ENCODE measurements at regions not wholly inside any gene's neighbourhood (a gene's known extent, or its start where the extent isn't known, plus 50 kb on each side); places are given as distances from the start of the nearest gene placed in this dataset.
A peak's percentile ranks its signal among the peaks of the same experiment; 100 is the strongest.

DNA sequence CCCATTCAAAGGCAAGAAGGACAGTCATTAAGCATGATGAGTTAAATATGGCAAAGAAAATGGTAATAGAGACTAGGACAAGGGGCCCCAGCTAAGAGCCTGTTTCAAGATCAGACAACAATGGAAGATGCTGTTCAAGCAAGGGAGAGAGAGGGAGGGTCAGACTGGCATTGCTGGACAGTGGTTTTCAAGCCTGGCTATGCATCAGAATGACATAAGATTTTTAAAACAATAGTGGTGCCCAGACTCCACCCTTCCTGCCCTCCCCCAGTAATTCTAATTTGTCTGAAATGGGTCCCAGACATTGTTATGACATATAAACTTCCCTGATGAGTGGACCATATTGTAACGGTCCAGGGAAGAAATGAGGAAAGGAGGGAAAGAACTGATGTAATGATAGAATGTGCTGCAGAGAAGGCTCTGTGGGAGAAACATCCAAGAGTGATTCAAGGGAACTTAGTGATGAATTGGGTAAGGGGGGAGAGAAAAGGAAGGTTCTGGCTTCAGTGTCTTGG, 112.9 kb upstream of the TRIB2 start:
- H3K9me3 Mint-ChIP-seq, result peaks cover 4% of the 10 kb centered on the region
- intact Hi-C loops (cut with micrococcal nuclease), result no loop called here
- H3K27ac Mint-ChIP-seq, result no peak overlapping the region
- H3K36me3 Mint-ChIP-seq (ENCODE audit: low read depth), result no peaks in the 10 kb centered on the region
- H3K27me3 Mint-ChIP-seq (ENCODE audit: low read depth), result peaks cover 21% of the 10 kb centered on the region
- no peak for DNase-seq (ENCODE audit: low spot score)
- no peak overlapping the region for H3K4me3 Mint-ChIP-seq (ENCODE audit: low read depth)
- H3K4me1 Mint-ChIP-seq (ENCODE audit: low read depth), result peaks cover 16% of the 10 kb centered on the region

DNA sequence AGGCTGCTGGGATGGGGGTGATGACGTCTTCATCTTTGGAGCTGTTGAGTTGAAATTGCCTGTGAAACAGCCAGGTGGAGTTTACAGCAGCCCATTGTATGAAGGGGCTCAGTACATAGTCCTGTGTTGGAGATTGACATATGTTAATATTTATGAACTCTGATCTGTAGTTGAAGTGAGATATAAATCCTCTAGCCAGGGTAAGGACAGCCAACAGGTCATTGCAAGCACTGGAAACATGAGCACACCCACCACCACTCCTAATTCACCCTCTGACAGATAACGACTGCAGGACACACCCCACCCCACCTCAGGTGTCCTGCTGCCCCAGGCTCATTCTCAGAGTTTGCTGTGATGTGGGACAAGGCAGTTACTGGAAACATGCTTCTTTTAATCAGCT, 112.4 kb upstream of the TRIB2 start:
- no peak overlapping the region for H3K27ac Mint-ChIP-seq
- no peaks in the 10 kb centered on the region for H3K36me3 Mint-ChIP-seq (ENCODE audit: low read depth)
- H3K27me3 Mint-ChIP-seq (ENCODE audit: low read depth), result peaks cover 21% of the 10 kb centered on the region
- H3K4me1 Mint-ChIP-seq (ENCODE audit: low read depth), result peaks cover 16% of the 10 kb centered on the region
- no peak overlapping the region for H3K4me3 Mint-ChIP-seq (ENCODE audit: low read depth)
- peaks cover 4% of the 10 kb centered on the region for H3K9me3 Mint-ChIP-seq
- DNase-seq (ENCODE audit: low spot score), result no peak
- intact Hi-C loops (cut with micrococcal nuclease), result no loop called here

DNA sequence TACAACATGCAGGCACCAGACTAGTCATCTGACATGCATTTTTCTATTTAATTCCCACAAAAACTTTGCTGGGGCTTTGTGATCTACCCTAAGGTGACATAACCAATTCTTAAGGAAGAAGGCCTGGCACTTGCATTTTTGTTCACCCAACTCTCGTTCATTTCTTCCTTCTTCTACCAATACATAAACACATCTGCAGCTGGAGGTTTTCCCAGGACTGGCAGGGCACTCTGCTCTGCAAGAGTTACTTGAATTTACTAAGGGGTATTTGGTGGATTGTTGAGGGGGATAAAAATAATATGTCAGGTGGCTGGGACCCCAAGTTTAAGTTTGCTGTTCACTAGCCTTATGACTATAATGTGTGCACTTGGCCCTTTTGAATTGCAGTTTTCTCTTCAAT, 111.4 kb upstream of the TRIB2 start:
- intact Hi-C loops (cut with micrococcal nuclease), result loop anchor here (5.0 kb wide), 1 partner anchor 48 kb away; no protein-coding TSS in a partner anchor
- Mint-ChIP-seq H3K9me3 (peaks cover 4% of the 10 kb centered on the region), H3K27me3 (ENCODE audit: low read depth) (peaks cover 20% of the 10 kb centered on the region), H3K36me3 (ENCODE audit: low read depth) (no peaks in the 10 kb centered on the region), H3K4me1 (ENCODE audit: low read depth) (peaks cover 16% of the 10 kb centered on the region), H3K4me3 (ENCODE audit: low read depth) (no peak overlapping the region), H3K27ac (no peak overlapping the region)
- DNase-seq (ENCODE audit: low spot score), result no peak

GRCh38 chr2:12605936-12606335, 110.8 kb upstream of the TRIB2 start:
- Mint-ChIP-seq H3K27me3 (ENCODE audit: low read depth) (peaks cover 24% of the 10 kb centered on the region), H3K9me3 (peaks cover 4% of the 10 kb centered on the region), H3K36me3 (ENCODE audit: low read depth) (no peaks in the 10 kb centered on the region), H3K4me1 (ENCODE audit: low read depth) (peaks cover 16% of the 10 kb centered on the region), H3K27ac (no peak overlapping the region), H3K4me3 (ENCODE audit: low read depth) (no peak overlapping the region)
- no peak for DNase-seq (ENCODE audit: low spot score)
- intact Hi-C loops (cut with micrococcal nuclease), result loop anchor here (5.0 kb wide), 1 partner anchor 49 kb away; no protein-coding TSS in a partner anchor

DNA sequence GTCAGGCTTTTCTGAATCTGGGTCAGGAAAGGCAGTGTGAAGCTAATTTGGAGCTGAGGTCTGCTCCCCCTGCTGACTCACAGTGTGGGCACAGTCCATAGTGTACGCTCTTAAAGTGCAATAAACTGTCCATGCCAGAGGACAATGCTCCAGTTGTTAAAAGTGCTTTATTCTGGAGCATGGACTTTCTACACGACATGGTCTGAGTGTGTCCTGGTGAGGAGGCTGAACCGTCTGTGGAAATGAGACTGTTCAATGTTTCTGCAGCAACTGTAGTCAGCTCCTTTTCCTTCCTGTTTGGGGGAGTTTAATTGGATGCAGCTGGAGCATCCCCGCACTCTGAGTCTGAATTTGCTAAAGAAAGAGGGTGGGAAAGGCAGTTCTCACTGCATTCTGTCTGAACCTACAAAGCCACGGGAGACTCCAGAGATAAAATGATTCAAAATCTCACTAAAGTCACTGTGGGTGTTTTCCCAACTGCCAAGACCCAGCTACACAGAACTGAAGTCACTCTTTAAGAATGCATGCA, 110.2 kb upstream of the TRIB2 start:
- H3K27me3 Mint-ChIP-seq (ENCODE audit: low read depth), result peaks cover 20% of the 10 kb centered on the region
- peaks cover 16% of the 10 kb centered on the region for H3K4me1 Mint-ChIP-seq (ENCODE audit: low read depth)
- no peaks in the 10 kb centered on the region for H3K36me3 Mint-ChIP-seq (ENCODE audit: low read depth)
- intact Hi-C loops (cut with micrococcal nuclease), result loop anchor here (5.0 kb wide), 1 partner anchor 49 kb away; no protein-coding TSS in a partner anchor
- no peak overlapping the region for H3K4me3 Mint-ChIP-seq (ENCODE audit: low read depth)
- DNase-seq (ENCODE audit: low spot score), result no peak
- peaks cover 4% of the 10 kb centered on the region for H3K9me3 Mint-ChIP-seq
- H3K27ac Mint-ChIP-seq, result no peak overlapping the region

- intact Hi-C loops (cut with micrococcal nuclease), result loop anchor here (5.0 kb wide), 1 partner anchor 51 kb away; no protein-coding TSS in a partner anchor
- no peak overlapping the region for H3K4me3 Mint-ChIP-seq (ENCODE audit: low read depth)
- H3K36me3 Mint-ChIP-seq (ENCODE audit: low read depth), result no peaks in the 10 kb centered on the region
- peaks cover 16% of the 10 kb centered on the region for H3K4me1 Mint-ChIP-seq (ENCODE audit: low read depth)
- peak overlapping the region; percentile 11 for H3K27ac Mint-ChIP-seq
- H3K27me3 Mint-ChIP-seq (ENCODE audit: low read depth), result peaks cover 20% of the 10 kb centered on the region
- peaks cover 4% of the 10 kb centered on the region for H3K9me3 Mint-ChIP-seq
- no peak for DNase-seq (ENCODE audit: low spot score)
These were observed 108.8 kb upstream of the TRIB2 start for GRCh38 chr2:12607971-12608370.

GRCh38 chr2:12610314-12610713, 106.4 kb upstream of the TRIB2 start:
- intact Hi-C loops (cut with micrococcal nuclease), result no loop called here
- no peak overlapping the region for H3K27ac Mint-ChIP-seq

DNA sequence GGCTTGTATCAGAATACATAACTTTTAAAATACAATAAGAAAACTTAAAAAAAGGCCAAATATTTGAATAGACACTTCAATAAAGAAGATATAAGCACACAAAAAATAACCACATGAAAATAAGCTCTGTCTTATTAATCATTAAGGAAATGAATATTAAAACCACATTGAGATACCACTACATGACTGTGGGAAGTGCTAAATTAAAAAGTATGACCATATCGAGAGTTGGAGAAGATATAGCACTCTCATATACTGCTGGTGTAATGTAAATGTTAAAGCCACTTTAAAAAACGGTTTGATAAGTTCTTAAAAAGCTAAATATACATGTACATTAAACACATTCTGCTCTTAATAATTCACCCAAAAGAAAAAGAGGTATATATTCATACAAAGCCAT, 104.6 kb upstream of the TRIB2 start:
- H3K4me3 Mint-ChIP-seq (ENCODE audit: low read depth), result no peak overlapping the region
- peaks cover 13% of the 10 kb centered on the region for H3K4me1 Mint-ChIP-seq (ENCODE audit: low read depth)
- no peak overlapping the region for H3K27ac Mint-ChIP-seq
- no peaks in the 10 kb centered on the region for H3K36me3 Mint-ChIP-seq (ENCODE audit: low read depth)
- intact Hi-C loops (cut with micrococcal nuclease), result no loop called here
- peaks cover 4% of the 10 kb centered on the region for H3K9me3 Mint-ChIP-seq
- H3K27me3 Mint-ChIP-seq (ENCODE audit: low read depth), result peaks cover 16% of the 10 kb centered on the region
- no peak for DNase-seq (ENCODE audit: low spot score)

More at GRCh38 chr2:12610314-12610713, 106.4 kb upstream of the TRIB2 start:
- H3K36me3 Mint-ChIP-seq (ENCODE audit: low read depth), result no peaks in the 10 kb centered on the region
- DNase-seq (ENCODE audit: low spot score), result no peak
- peaks cover 18% of the 10 kb centered on the region for H3K4me1 Mint-ChIP-seq (ENCODE audit: low read depth)
- peaks cover 16% of the 10 kb centered on the region for H3K27me3 Mint-ChIP-seq (ENCODE audit: low read depth)
- no peak overlapping the region for H3K4me3 Mint-ChIP-seq (ENCODE audit: low read depth)
- peaks cover 4% of the 10 kb centered on the region for H3K9me3 Mint-ChIP-seq

DNA sequence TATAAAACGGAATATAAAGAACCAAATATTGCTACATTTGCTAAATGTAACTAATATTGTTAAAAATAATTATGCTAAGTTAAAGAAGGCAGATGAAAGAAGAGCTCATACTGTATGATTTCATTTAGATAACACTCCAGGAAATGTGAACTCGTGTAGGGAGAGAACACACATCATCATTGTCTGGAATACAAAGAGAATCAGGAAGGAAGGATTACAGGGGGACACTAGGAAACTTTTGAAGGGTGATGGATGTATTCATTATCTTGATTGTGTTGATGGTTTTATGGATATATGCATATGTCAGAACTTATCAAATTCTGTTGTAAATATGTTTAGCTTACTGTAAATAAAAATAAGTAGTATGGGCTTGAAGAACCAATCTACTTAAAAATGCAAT, 104.1 kb upstream of the TRIB2 start:
- Mint-ChIP-seq H3K9me3 (peaks cover 4% of the 10 kb centered on the region), H3K36me3 (ENCODE audit: low read depth) (no peaks in the 10 kb centered on the region), H3K27me3 (ENCODE audit: low read depth) (peaks cover 16% of the 10 kb centered on the region), H3K4me3 (ENCODE audit: low read depth) (no peak overlapping the region), H3K4me1 (ENCODE audit: low read depth) (peaks cover 10% of the 10 kb centered on the region), H3K27ac (no peak overlapping the region)
- no peak for DNase-seq (ENCODE audit: low spot score)
- intact Hi-C loops (cut with micrococcal nuclease), result no loop called here

DNA sequence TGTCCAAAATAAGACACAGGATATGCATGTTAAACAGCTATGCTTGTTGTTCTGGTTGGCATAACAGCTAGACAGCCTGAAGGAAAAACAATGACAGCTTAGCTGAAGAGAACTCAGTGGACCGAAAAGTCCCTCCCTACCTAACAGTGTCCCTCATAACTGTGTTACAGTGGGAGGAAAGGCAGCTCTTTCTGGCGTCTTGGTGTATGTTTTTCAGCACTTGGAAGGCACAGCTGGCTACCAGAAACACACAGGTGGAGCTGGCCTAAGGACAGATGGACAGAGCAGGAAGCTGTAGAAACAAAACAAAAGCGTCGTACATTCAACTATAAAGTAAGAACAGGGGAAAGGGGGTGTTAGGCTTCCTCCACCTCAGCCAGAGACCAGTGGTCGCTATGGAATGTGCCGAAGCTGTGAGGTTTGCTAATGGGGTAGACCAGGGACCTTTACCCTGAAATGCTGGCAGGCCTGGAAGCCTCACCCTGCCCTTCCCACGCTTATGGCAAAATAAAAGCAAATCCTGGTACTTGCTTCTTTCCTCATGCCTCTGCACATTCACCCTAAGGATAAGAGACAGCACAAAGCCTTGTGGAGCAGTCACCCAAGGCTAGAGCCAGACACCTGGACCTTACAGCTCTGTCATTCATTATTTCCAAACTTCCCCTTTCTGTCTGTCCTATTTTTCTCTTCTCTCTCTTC, 103.5 kb upstream of the TRIB2 start:
- intact Hi-C loops (cut with micrococcal nuclease), result no loop called here
- DNase-seq (ENCODE audit: low spot score), result no peak
- Mint-ChIP-seq H3K36me3 (ENCODE audit: low read depth) (no peaks in the 10 kb centered on the region), H3K9me3 (no peaks in the 10 kb centered on the region), H3K27me3 (ENCODE audit: low read depth) (peaks cover 14% of the 10 kb centered on the region), H3K27ac (no peak overlapping the region), H3K4me3 (ENCODE audit: low read depth) (no peak overlapping the region), H3K4me1 (ENCODE audit: low read depth) (peaks cover 4% of the 10 kb centered on the region)

- DNase-seq (ENCODE audit: low spot score), result no peak
- Mint-ChIP-seq H3K27ac (no peak overlapping the region), H3K9me3 (no peaks in the 10 kb centered on the region), H3K4me3 (ENCODE audit: low read depth) (no peak overlapping the region), H3K36me3 (ENCODE audit: low read depth) (no peaks in the 10 kb centered on the region), H3K4me1 (ENCODE audit: low read depth) (peaks cover 15% of the 10 kb centered on the region), H3K27me3 (ENCODE audit: low read depth) (peaks cover 10% of the 10 kb centered on the region)
- intact Hi-C loops (cut with micrococcal nuclease), result no loop called here
These were observed 101.2 kb upstream of the TRIB2 start for GRCh38 chr2:12615509-12615908.

GRCh38 chr2:12616456-12617156, 100.1 kb upstream of the TRIB2 start:
- intact Hi-C loops (cut with micrococcal nuclease), result no loop called here
- Mint-ChIP-seq H3K9me3 (no peaks in the 10 kb centered on the region), H3K27me3 (ENCODE audit: low read depth) (peaks cover 7% of the 10 kb centered on the region), H3K4me1 (ENCODE audit: low read depth) (peaks cover 19% of the 10 kb centered on the region), H3K27ac (no peak overlapping the region), H3K36me3 (ENCODE audit: low read depth) (no peaks in the 10 kb centered on the region), H3K4me3 (ENCODE audit: low read depth) (no peak overlapping the region)
- no peak for DNase-seq (ENCODE audit: low spot score)

GRCh38 chr2:12617366-12617765, 99.4 kb upstream of the TRIB2 start:
- no peaks in the 10 kb centered on the region for H3K36me3 Mint-ChIP-seq (ENCODE audit: low read depth)
- peaks cover 3% of the 10 kb centered on the region for H3K27me3 Mint-ChIP-seq (ENCODE audit: low read depth)
- H3K27ac Mint-ChIP-seq, result no peak overlapping the region
- intact Hi-C loops (cut with micrococcal nuclease), result no loop called here
- H3K4me3 Mint-ChIP-seq (ENCODE audit: low read depth), result no peak overlapping the region
- no peaks in the 10 kb centered on the region for H3K9me3 Mint-ChIP-seq
- peaks cover 19% of the 10 kb centered on the region for H3K4me1 Mint-ChIP-seq (ENCODE audit: low read depth)
- DNase-seq (ENCODE audit: low spot score), result no peak

Measured in activated T-helper 2 cell treated with anti-CD3 and anti-CD28 coated beads, Interferon-gamma antibody, Interleukin-2, Interleukin-4, amounts not matched to agents 10 μg/mL and 5 μg/mL and 100 μg/mL, durations not matched to agents 14 hours and 24 hours and 36 hours (primary cell).